ENCODE measurements at regions not wholly inside any gene's neighbourhood (a gene's known extent, or its start where the extent isn't known, plus 50 kb on each side); places are given as distances from the start of the nearest gene placed in this dataset.
"Not testable (repeated sequence)": the region's sequence is repeated elsewhere in the genome, so short reads cannot be mapped to it uniquely, and the experiment has no call there.

DNA sequence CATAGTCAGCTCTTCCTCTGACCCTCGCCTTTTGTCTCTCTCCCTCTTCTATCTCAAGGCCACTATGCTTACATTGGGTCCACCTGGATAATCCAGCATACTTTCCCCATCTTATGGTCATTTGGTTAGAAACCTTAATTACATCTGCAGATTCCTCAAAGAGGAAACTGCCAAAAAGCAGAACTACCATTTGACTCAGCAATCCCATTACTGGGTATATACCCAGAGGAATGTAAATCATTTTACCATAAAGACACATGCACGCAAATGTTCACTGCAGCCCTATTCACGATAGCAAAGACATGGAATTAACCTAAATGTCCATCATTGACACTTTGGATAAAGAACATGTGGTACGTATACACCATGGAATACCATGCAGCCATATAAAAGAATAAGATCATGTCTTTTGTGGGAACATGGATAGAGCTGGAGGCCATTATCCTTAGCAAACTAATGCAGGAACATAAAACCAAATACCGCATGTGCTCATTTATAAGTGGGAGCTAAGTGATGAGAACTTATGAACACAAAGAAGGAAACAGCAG lies 114.8 kb upstream of the NPY start:
- Mint-ChIP-seq H3K4me1 (no peaks in the 10 kb centered on the region), H3K4me3 (no peak overlapping the region), H3K27ac (no peak overlapping the region), H3K27me3 (no peaks in the 10 kb centered on the region), H3K36me3 (ENCODE audit: low read depth) (no peaks in the 10 kb centered on the region), H3K9me3 (no peaks in the 10 kb centered on the region)
- ATAC-seq (replicated peaks) = no peak

DNA sequence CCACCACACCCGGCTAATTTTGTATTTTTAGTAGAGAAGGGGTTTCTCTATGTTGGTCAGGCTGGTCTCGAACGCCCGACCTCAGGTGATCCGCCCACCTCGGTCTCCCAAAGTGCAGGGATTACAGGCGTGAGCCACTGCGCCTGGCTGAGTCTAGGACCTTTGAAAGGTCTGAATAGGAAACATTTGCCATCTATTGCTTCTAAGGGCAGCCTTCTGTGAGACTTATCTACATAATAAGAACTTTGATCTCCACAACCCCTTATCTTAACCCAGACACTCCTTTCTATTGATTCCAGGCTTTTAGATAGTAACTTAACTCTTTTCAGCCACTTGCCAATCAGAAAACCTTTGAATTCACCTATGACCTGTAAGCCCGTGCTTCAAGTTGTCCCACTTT lies 112.0 kb upstream of the NPY start:
- H3K4me1 Mint-ChIP-seq; H3K27me3 Mint-ChIP-seq; H3K4me3 Mint-ChIP-seq; H3K27ac Mint-ChIP-seq; H3K36me3 Mint-ChIP-seq (ENCODE audit: low read depth); H3K9me3 Mint-ChIP-seq; ATAC-seq (replicated peaks): not testable (repeated sequence)

DNA sequence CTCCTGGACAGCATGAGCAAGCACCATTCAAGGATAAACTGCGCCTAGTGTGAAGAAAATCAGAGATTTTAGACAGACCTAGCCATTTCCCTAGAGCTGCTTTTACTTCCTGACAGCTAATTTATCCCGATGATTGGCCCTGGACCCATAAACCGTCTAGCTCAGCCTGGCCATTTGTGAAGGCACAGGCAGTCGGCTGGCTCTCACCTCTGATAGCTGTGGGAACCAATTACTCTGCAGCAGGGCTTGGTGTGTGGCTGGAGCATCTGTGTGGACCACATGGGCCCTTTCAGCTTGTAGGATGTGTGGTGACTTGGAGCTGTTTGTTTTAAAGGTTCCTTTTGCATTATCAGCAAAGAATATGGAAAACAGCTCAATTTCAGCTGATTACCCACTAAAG lies 111.1 kb upstream of the NPY start:
- no peaks in the 10 kb centered on the region for H3K36me3 Mint-ChIP-seq (ENCODE audit: low read depth)
- ATAC-seq (replicated peaks) = no peak
- no peaks in the 10 kb centered on the region for H3K9me3 Mint-ChIP-seq
- H3K27me3 Mint-ChIP-seq = peaks cover 4% of the 10 kb centered on the region
- H3K27ac Mint-ChIP-seq = no peak overlapping the region
- no peaks in the 10 kb centered on the region for H3K4me1 Mint-ChIP-seq
- no peak overlapping the region for H3K4me3 Mint-ChIP-seq

DNA sequence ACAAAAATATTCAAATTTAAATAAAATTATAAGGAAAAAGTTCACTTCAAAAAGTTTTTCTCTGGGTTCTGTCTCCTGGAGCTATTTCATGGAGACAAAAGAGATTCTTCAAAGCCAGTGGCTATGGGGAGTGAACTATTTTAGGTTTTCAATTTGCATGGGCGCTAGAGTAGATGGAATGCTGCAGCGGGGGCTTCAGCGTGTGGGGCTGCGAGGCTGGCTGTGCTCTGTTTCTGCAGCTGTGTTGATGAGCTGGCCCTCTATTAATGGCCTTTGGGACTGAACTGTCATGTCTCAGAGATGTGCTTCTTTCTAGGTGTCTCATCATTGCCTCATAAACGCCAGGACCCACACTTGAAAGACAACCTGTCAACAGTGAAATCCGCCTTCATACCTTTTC lies 108.4 kb upstream of the NPY start:
- H3K27ac Mint-ChIP-seq = no peak overlapping the region
- no peak for ATAC-seq (replicated peaks)

DNA sequence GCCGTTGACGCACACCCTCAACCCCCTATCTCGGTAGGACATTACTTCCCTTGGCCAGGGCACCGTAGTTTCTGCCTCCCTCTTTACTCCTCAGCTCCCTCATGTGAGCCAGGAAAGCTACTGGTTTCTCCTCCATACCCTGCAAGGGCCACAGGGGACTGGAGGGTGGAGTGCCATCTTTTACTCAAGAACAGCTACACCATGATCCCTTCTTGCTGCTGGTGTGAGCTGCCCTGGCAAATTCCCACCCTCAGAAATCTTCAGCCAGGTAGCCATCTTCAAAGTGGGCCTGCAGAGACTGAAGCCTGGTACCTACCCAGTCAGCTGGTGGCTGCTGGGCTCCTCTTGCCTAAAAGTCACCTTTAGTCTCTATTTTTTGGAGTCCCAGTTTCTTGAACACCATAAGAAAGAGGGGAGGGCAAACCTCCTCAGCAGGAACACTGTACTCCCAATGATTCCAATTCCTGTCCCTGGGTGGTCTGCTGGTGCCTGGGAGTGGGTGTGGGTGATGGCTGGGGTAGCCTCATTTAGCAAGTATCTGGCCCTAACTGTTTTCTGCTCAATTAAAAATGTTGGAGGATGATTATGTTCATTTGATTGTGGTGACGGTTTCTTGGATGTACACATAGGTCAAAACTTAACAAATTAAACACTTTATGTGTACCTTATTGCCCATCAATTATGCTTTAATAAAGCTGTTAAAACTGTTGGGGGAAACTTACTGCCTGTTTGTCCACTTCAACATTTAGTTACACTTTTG lies 105.0 kb upstream of the NPY start:
- Mint-ChIP-seq H3K4me3 (no peak overlapping the region), H3K27ac (no peak overlapping the region), H3K27me3 (peaks cover 9% of the 10 kb centered on the region), H3K4me1 (no peaks in the 10 kb centered on the region), H3K36me3 (ENCODE audit: low read depth) (no peaks in the 10 kb centered on the region), H3K9me3 (no peaks in the 10 kb centered on the region)
- ATAC-seq (replicated peaks) = no peak

More for the DNA sequence above, 108.4 kb upstream of the NPY start:
- Mint-ChIP-seq H3K36me3 (ENCODE audit: low read depth) (no peaks in the 10 kb centered on the region), H3K27me3 (peaks cover 9% of the 10 kb centered on the region), H3K9me3 (no peaks in the 10 kb centered on the region), H3K4me1 (no peaks in the 10 kb centered on the region), H3K4me3 (no peak overlapping the region)

DNA sequence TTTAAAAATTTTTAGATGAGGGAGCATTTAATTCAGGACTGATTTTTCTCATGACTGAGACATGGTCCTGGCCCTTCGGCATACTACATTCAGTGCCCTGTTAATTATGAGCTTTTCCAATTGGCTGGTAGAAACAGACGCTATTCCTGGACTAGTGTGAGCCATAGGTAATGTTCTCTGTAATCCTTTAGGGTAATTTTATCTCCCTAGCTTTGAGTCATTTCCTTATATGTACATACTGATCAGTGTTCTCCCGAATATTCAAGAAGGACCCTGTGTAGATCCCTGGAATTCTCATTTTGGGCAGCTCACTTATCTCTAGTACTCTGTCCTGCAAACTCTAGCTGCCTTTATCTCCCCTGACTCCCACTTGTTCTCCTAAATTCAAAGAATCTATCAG lies 92.6 kb upstream of the NPY start:
- Mint-ChIP-seq H3K36me3 (ENCODE audit: low read depth) (no peaks in the 10 kb centered on the region), H3K4me1 (no peaks in the 10 kb centered on the region), H3K27ac (no peak overlapping the region), H3K4me3 (no peak overlapping the region), H3K9me3 (no peaks in the 10 kb centered on the region), H3K27me3 (peaks cover 13% of the 10 kb centered on the region)
- no peak for ATAC-seq (replicated peaks)

DNA sequence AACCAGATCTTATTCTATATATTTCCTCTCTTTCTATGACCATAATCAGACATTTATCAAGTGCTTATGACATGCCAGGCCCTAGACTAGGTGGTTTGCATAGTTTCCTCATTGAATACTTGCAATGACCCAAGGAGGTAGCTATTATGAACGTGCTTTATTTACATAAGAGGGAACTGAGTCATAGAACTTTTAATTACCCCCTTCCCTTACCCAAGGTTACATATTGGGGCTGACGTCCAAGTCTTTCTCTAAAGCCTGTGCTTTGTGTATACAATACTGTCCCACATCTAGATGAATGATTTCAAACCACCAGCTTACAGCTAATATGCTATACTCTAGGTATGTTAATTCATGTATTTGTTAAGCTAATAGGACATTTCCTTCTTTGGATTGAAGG lies 91.9 kb upstream of the NPY start:
- no peak for ATAC-seq (replicated peaks)
- Mint-ChIP-seq H3K9me3 (no peaks in the 10 kb centered on the region), H3K4me3 (no peak overlapping the region), H3K4me1 (no peaks in the 10 kb centered on the region), H3K27me3 (peaks cover 13% of the 10 kb centered on the region), H3K36me3 (ENCODE audit: low read depth) (no peaks in the 10 kb centered on the region), H3K27ac (no peak overlapping the region)

DNA sequence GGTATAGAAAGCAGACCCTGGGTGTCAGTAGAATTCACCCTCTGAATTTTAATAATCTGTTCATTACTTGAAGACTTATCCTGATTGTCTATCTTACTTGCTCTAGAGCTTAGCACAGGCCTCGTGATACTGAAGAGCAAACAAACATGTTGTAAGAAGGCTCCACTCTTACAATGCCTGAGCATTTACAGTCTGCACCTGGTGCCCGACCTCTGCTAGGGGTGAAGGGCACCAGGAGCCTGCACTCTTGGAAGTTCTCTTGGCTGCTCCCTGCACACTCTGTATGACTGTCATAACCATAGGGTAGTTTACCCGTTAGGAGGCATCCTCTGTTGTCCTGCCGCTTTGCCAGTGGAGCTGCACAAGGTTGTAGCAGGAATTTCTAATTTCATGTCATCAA lies 91.3 kb upstream of the NPY start:
- Mint-ChIP-seq H3K36me3 (ENCODE audit: low read depth) (no peaks in the 10 kb centered on the region), H3K27me3 (peaks cover 13% of the 10 kb centered on the region), H3K27ac (no peak overlapping the region), H3K4me1 (no peaks in the 10 kb centered on the region), H3K4me3 (no peak overlapping the region), H3K9me3 (no peaks in the 10 kb centered on the region)
- no peak for ATAC-seq (replicated peaks)

DNA sequence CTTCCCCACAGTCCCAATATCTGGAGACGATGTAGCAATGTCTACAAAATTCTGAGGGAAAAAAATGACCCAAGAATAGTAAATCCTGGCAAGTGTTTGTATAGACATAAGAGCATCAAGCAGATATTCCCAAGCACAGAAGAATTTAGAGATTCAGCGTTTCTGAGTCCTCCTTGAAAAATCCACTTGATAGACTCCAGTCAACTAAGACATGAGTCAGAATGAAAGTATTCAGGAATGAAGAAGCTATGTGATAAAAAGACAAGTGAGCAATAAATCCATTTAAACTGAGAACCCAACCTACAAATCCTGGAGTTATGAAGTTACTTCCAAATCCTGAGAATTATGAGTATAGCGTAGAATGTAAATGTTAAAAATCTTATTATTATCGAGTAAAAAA lies 86.1 kb upstream of the NPY start:
- Mint-ChIP-seq H3K36me3 (ENCODE audit: low read depth) (no peaks in the 10 kb centered on the region), H3K9me3 (no peaks in the 10 kb centered on the region), H3K4me1 (peaks cover 5% of the 10 kb centered on the region), H3K27me3 (no peaks in the 10 kb centered on the region), H3K4me3 (no peak overlapping the region), H3K27ac (no peak overlapping the region)
- ATAC-seq (replicated peaks) = no peak

DNA sequence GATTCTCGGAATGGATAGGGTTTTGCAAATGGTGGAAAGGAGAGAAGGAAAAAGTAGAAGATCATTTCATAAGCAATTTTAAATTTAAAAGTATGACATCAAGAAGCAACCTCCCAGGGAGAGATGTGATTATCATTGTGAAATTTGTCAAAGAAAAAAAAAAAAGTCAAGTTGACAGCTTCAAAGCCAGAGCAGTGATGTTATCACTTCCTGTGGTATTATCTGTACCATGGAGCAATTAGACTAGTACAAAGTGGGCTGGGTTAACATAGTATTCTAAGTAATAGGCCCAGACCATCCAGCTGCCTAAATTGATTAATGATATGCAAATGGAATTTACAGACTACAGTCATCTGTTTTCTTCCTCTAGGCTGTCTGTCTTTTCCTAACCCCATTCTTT lies 84.0 kb upstream of the NPY start:
- Mint-ChIP-seq H3K27ac (no peak overlapping the region), H3K9me3 (no peaks in the 10 kb centered on the region), H3K4me1 (peaks cover 5% of the 10 kb centered on the region), H3K27me3 (no peaks in the 10 kb centered on the region), H3K4me3 (peak overlapping the region; percentile 14), H3K36me3 (ENCODE audit: low read depth) (no peaks in the 10 kb centered on the region)
- ATAC-seq (replicated peaks) = peak; percentile 28

DNA sequence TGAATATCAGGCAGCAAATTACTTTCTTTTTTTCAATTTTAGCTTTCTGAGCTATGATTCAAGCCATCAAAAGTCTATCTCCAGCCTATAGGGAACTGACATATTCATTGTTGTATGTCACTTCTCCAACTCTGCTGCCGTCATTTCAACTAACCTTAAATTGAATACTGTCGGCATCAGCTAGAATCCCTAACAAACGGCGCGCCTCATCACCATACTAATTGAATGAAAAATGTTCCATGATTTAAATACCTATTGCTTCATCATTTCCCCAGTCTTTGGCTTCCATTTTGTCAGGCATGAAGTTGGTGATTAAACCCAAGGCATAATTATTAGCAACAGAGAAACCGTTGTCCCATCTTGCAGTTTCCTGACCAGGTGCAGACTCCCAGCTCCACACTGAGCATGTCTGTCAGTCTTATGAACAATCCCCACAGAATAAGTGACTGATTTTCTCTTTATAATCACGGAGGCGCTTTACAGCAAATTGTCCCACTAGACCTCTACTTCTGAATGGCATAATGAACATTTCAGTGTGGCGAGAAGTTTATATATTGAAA lies 83.5 kb upstream of the NPY start:
- no peak overlapping the region for H3K27ac Mint-ChIP-seq
- H3K4me1 Mint-ChIP-seq = peaks cover 5% of the 10 kb centered on the region
- H3K36me3 Mint-ChIP-seq (ENCODE audit: low read depth) = no peaks in the 10 kb centered on the region
- H3K27me3 Mint-ChIP-seq = no peaks in the 10 kb centered on the region
- ATAC-seq (replicated peaks) = no peak
- H3K9me3 Mint-ChIP-seq = no peaks in the 10 kb centered on the region
- no peak overlapping the region for H3K4me3 Mint-ChIP-seq

DNA sequence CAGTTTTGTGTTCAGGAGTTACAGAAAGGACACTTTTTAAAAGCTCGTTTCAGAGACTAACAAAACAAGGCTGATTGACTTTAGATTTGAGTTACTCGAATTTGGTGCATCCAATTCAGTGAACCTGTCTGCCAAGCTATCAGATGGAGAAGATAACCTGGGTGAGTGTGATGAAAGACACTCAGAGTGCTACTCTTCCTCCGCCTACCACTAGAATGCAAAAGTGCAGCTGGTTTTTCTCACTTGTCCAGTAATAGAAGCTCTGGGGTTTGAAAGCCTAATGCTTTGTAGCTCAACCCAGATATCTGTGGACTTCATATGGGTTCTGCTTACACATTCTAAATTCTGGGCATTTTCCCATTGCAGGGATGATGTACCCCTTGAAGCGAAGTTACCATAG lies 82.8 kb upstream of the NPY start:
- no peak overlapping the region for H3K27ac Mint-ChIP-seq
- no peaks in the 10 kb centered on the region for H3K36me3 Mint-ChIP-seq (ENCODE audit: low read depth)
- H3K4me3 Mint-ChIP-seq = no peak overlapping the region
- no peaks in the 10 kb centered on the region for H3K9me3 Mint-ChIP-seq
- no peaks in the 10 kb centered on the region for H3K27me3 Mint-ChIP-seq
- peaks cover 5% of the 10 kb centered on the region for H3K4me1 Mint-ChIP-seq
- ATAC-seq (replicated peaks) = no peak

DNA sequence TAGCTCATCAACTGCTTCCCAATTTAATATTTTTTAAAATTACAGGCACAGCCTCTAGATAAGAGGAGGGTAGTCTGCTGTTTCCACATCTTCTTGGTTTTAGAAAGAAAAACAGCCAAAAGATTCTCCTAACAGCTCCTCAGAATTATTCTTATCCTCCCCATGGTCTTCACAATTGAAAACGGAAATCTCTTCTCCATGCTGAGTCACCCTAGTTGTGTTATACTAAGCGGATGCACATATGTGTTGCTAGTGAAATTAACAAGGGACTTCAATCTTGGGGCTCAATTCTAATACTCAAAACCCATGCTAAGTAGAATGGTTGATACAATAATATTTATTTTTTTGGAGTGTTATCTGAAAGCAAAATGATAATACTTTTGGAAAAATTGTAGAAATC lies 71.9 kb upstream of the NPY start:
- Mint-ChIP-seq H3K4me1 (no peaks in the 10 kb centered on the region), H3K4me3 (no peak overlapping the region), H3K27ac (no peak overlapping the region), H3K36me3 (ENCODE audit: low read depth) (no peaks in the 10 kb centered on the region), H3K27me3 (no peaks in the 10 kb centered on the region), H3K9me3 (no peaks in the 10 kb centered on the region)
- no peak for ATAC-seq (replicated peaks)

DNA sequence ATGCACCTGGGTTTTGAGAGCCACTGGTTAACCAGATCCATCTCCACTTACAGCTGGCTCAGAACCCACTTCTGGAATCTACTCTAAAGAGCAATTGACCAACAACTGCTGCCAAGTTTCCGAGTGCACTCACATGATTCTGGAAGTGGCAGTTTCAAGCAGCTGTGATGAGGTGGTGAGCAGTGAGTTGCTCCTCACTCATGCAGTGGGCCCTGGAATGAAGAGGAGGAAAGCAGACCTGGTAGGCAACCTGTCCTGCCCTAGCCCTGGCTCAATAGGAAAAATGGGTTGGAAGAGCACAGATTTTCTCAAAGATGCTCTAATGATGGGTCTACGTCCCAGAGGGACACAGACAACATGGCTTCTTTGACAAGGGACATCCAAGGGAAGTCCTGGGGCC lies 70.7 kb upstream of the NPY start:
- H3K36me3 Mint-ChIP-seq (ENCODE audit: low read depth) = no peaks in the 10 kb centered on the region
- no peak overlapping the region for H3K27ac Mint-ChIP-seq
- H3K4me1 Mint-ChIP-seq = no peaks in the 10 kb centered on the region
- no peak overlapping the region for H3K4me3 Mint-ChIP-seq
- ATAC-seq (replicated peaks) = no peak
- H3K27me3 Mint-ChIP-seq = no peaks in the 10 kb centered on the region
- no peaks in the 10 kb centered on the region for H3K9me3 Mint-ChIP-seq

DNA sequence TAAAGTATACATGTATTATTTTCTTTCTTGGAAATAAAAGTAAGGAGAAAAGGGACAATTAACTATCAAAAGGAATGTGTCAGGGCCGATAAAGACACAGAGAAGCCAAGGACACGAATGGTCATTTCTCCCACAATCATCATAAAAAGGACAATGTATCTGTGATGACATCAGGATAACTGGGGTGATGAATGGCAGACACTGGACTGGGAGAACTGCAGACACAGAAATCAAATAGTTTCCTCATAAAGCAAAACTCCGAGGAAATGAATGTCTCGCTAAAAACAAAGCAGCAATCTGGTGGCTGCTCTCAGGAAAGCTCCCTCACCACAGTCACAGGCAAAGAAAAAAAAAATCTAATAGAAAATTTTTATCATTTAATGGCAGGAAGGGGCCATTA lies 69.3 kb upstream of the NPY start:
- H3K27ac Mint-ChIP-seq = no peak overlapping the region
- no peaks in the 10 kb centered on the region for H3K27me3 Mint-ChIP-seq
- H3K9me3 Mint-ChIP-seq = no peaks in the 10 kb centered on the region
- no peaks in the 10 kb centered on the region for H3K4me1 Mint-ChIP-seq
- H3K4me3 Mint-ChIP-seq = no peak overlapping the region
- ATAC-seq (replicated peaks) = no peak
- H3K36me3 Mint-ChIP-seq (ENCODE audit: low read depth) = no peaks in the 10 kb centered on the region

All from activated T-helper 17 cell treated with anti-CD3 and anti-CD28 coated beads, Interleukin-2, amount 50 U/mL, for 72 hours (primary cell).